ENCODE measurements at regions not wholly inside any gene's neighbourhood (a gene's known extent, or its start where the extent isn't known, plus 50 kb on each side); places are given as distances from the start of the nearest gene placed in this dataset.
"Not testable (repeated sequence)": the region's sequence is repeated elsewhere in the genome, so short reads cannot be mapped to it uniquely, and the experiment has no call there.

DNA sequence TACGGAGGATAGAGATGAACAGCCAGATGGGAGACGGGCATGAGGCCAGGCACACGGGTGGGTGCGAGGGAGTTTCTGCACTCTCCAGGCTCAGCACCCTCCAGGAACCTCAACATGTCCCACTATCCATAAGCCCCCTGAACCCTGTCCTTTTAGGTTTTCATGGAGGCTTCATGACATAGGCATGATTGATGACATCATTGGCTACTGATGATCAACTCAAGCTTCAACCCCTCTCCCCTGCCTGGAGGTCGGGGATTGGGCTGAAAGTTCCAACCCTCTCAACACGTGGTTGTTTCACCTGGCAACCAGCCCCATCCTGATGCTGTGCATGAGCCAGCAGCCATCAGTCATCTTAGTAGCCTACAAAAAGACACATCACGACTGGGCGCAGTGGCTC, 360.7 kb upstream of the AUTS2 start:
- Mint-ChIP-seq H3K4me1 (ENCODE audit: low read depth, unreplicated experiment) (peaks cover 3% of the 10 kb centered on the region), H3K27me3 (ENCODE audit: unreplicated experiment) (peaks cover 11% of the 10 kb centered on the region), H3K36me3 (ENCODE audit: unreplicated experiment) (peaks cover 3% of the 10 kb centered on the region), H3K27ac (ENCODE audit: unreplicated experiment) (no peak overlapping the region), H3K4me3 (ENCODE audit: unreplicated experiment) (no peak overlapping the region), H3K9me3 (ENCODE audit: unreplicated experiment) (peaks cover 3% of the 10 kb centered on the region)
- no peak for DNase-seq
- TF ChIP-seq, protein P1, sequence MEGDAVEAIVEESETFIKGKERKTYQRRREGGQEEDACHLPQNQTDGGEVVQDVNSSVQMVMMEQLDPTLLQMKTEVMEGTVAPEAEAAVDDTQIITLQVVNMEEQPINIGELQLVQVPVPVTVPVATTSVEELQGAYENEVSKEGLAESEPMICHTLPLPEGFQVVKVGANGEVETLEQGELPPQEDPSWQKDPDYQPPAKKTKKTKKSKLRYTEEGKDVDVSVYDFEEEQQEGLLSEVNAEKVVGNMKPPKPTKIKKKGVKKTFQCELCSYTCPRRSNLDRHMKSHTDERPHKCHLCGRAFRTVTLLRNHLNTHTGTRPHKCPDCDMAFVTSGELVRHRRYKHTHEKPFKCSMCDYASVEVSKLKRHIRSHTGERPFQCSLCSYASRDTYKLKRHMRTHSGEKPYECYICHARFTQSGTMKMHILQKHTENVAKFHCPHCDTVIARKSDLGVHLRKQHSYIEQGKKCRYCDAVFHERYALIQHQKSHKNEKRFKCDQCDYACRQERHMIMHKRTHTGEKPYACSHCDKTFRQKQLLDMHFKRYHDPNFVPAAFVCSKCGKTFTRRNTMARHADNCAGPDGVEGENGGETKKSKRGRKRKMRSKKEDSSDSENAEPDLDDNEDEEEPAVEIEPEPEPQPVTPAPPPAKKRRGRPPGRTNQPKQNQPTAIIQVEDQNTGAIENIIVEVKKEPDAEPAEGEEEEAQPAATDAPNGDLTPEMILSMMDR (IDR thresholded peaks at IDR 0.05; ENCODE audit: partially characterized antibody, unreplicated experiment) = no peak

DNA sequence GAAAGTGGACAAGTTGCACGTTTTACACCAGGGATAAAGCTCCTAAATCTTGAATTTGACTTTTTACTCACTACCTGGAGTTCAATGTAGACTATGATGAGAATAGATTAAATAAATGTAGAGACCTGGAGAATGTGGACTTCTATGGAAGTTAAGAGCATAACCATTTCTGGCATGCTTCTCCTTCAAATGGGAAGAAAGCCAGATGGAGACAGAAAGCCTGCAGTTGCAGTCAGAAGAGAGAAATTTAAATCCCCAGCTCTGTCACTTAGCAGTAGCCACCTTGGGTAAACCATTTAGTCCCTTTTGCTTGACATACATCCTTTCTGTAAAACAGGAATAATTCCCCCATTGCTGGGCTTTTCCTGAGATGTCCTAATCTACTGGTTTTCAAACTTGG, 355.3 kb upstream of the AUTS2 start:
- no peaks in the 10 kb centered on the region for H3K9me3 Mint-ChIP-seq (ENCODE audit: unreplicated experiment)
- H3K4me1 Mint-ChIP-seq (ENCODE audit: low read depth, unreplicated experiment) = peaks cover 1% of the 10 kb centered on the region
- H3K27ac Mint-ChIP-seq (ENCODE audit: unreplicated experiment) = no peak overlapping the region
- DNase-seq = no peak
- no peaks in the 10 kb centered on the region for H3K27me3 Mint-ChIP-seq (ENCODE audit: unreplicated experiment)
- TF ChIP-seq, protein P1 (IDR thresholded peaks at IDR 0.05; ENCODE audit: partially characterized antibody, unreplicated experiment) = no peak
- H3K4me3 Mint-ChIP-seq (ENCODE audit: unreplicated experiment) = no peak overlapping the region
- no peaks in the 10 kb centered on the region for H3K36me3 Mint-ChIP-seq (ENCODE audit: unreplicated experiment)

DNA sequence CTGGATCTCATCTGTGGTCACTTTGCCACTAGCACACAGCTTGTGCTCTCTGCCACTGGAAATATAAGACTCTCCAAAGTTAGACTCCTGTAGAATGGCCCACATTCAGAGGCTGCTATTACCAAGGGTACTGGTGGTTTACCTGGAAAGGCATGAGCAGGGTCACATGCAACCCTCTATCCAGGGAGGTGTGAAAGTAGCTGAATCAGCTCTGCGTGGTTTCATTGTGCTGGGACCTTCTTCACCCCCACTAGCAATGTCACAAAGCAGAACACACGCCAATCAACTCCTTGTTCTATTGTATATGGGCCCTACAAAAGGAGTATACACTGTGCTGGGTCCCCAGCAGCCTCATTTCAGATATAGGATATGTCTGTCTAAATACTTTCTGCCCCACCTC, 353.6 kb upstream of the AUTS2 start:
- Mint-ChIP-seq H3K27me3 (ENCODE audit: unreplicated experiment) (no peaks in the 10 kb centered on the region), H3K9me3 (ENCODE audit: unreplicated experiment) (no peaks in the 10 kb centered on the region), H3K4me3 (ENCODE audit: unreplicated experiment) (no peak overlapping the region), H3K27ac (ENCODE audit: unreplicated experiment) (no peak overlapping the region), H3K4me1 (ENCODE audit: low read depth, unreplicated experiment) (peaks cover 8% of the 10 kb centered on the region), H3K36me3 (ENCODE audit: unreplicated experiment) (no peaks in the 10 kb centered on the region)
- DNase-seq = no peak
- TF ChIP-seq, protein P1 (IDR thresholded peaks at IDR 0.05; ENCODE audit: partially characterized antibody, unreplicated experiment) = no peak

- no peaks in the 10 kb centered on the region for H3K27me3 Mint-ChIP-seq (ENCODE audit: unreplicated experiment)
These were observed 352.6 kb upstream of the AUTS2 start for GRCh38 chr7:69245646-69246045.

DNA sequence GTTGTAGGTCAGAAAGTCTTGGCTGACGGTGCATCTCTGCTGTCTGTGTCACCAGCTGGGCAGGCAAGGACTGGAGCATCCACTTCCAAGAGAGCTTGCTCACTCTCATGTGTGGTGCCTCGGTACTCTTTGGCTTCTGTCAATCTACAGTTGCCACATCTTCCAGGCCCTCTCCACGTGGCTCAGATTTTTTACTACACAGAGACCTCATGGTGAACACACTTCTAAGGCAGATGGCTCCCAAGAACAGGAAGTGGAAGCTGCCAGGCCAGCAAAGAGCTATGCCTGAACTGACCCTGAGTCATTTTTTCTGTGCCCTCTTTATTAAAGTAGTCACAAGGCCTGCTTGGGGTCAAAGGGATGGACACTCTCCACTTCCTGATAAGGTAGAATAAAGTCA, 351.5 kb upstream of the AUTS2 start:
- TF ChIP-seq, protein P1 (IDR thresholded peaks at IDR 0.05; ENCODE audit: partially characterized antibody, unreplicated experiment) = no peak
- Mint-ChIP-seq H3K4me3 (ENCODE audit: unreplicated experiment) (no peak overlapping the region), H3K27me3 (ENCODE audit: unreplicated experiment) (no peaks in the 10 kb centered on the region), H3K36me3 (ENCODE audit: unreplicated experiment) (no peaks in the 10 kb centered on the region), H3K4me1 (ENCODE audit: low read depth, unreplicated experiment) (peaks cover 8% of the 10 kb centered on the region), H3K9me3 (ENCODE audit: unreplicated experiment) (no peaks in the 10 kb centered on the region), H3K27ac (ENCODE audit: unreplicated experiment) (no peak overlapping the region)
- DNase-seq = no peak

More at GRCh38 chr7:69245646-69246045, 352.6 kb upstream of the AUTS2 start:
- Mint-ChIP-seq H3K36me3 (ENCODE audit: unreplicated experiment) (no peaks in the 10 kb centered on the region), H3K4me1 (ENCODE audit: low read depth, unreplicated experiment) (peaks cover 8% of the 10 kb centered on the region), H3K27ac (ENCODE audit: unreplicated experiment) (no peak overlapping the region), H3K9me3 (ENCODE audit: unreplicated experiment) (no peaks in the 10 kb centered on the region), H3K4me3 (ENCODE audit: unreplicated experiment) (no peak overlapping the region)
- TF ChIP-seq, protein P1 (IDR thresholded peaks at IDR 0.05; ENCODE audit: partially characterized antibody, unreplicated experiment) = no peak
- DNase-seq = no peak

DNA sequence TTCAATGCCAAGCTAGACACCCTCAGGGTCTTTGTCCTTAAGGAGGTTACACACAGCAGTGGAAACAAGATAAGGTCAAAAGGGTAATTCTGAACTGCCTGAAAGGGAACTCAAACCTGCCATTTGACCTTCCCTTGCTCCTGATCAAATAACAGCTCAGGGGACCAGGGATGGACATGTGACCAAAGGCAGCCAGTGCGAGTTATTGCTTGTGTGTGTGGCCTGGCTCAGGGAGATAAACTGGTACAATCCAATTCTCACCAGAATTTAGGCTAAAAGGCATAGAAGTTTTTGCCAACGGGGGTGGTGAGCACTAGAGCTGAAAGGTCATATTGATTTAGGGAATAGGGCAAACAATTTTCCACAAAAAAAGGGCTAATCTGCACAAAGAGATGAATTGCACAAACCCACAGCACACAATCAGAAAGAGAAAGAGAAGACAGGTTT, 349.9 kb upstream of the AUTS2 start:
- not testable (repeated sequence) for H3K36me3 Mint-ChIP-seq (ENCODE audit: unreplicated experiment); H3K9me3 Mint-ChIP-seq (ENCODE audit: unreplicated experiment); H3K27me3 Mint-ChIP-seq (ENCODE audit: unreplicated experiment); H3K4me1 Mint-ChIP-seq (ENCODE audit: low read depth, unreplicated experiment); H3K27ac Mint-ChIP-seq (ENCODE audit: unreplicated experiment); H3K4me3 Mint-ChIP-seq (ENCODE audit: unreplicated experiment)
- DNase-seq = peak; percentile 53
